GM19351 (cell line): ENCODE measurements at regions not wholly inside any gene's neighbourhood (a gene's known extent, or its start where the extent isn't known, plus 50 kb on each side); places are given as distances from the start of the nearest gene placed in this dataset.
A peak's percentile ranks its signal among the peaks of the same experiment; 100 is the strongest.
"Not testable (repeated sequence)": the region's sequence is repeated elsewhere in the genome, so short reads cannot be mapped to it uniquely, and the experiment has no call there.

ENCODE experiments used
- ATAC-seq: cut with Tn5 transposase; IDR thresholded peaks from one replicate; pipeline ENCODE4 v1.9.1; 2021; ENCODE audit warnings: mild to moderate bottlenecking, moderate library complexity; ENCODE audit not compliant: unreplicated experiment

GRCh38 chr6:21908161-21908848, 314.8 kb downstream of the SOX4 start:
- no peak for ATAC-seq

- no peak for ATAC-seq
Measured at GRCh38 chr6:21909321-21909720, 315.8 kb downstream of the SOX4 start.

DNA sequence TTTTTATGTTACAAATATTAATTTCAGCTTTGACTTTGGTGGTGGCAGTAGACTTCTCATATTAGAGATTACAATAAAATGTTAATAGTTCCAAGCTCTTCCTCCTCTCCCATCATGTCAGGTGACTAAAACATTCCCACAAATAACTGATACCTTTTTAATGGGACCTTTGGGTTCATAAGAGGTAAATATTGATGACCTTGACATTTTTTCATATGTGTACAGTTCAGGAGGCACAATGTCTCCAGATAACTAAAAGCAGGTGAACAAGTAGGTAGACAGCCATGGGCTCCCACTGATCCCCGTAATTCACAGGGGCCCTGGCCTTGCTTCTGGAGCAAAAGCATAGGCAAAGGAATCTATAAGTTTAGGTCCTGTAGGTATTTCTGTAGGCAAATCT, 317.7 kb downstream of the SOX4 start:
- no peak for ATAC-seq

DNA sequence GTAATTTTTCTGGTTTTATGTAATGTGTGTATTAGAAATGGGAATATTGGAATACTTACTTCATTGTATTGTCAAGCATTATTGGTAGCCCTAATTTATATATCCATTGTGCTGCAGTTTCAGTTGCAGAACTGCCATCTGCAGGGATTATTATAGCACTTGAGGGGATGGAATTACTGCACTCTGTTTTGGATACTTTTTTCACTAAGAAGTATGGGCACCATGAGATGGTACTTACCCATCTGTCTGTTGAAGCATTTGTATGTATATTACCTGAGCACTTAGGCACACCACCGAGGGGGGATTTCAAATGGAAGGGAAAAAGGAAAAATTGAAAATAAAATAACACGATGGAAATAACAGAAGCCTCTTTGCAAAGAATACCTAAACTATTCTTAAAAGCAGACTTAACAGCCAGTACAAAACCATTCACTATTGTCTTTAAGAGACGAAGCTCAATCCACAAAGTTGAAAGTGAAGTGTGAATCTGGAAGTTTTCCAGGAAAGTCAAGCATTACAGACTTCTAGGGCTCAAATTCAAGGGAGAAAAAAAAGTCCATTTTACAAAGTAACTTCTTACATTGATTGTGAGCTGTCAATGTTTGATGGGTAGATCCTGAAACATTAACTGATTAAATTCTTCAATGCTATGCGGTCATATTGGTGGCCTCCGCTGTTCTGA, 318.7 kb downstream of the SOX4 start:
- ATAC-seq, result no peak

GRCh38 chr6:21914121-21914973, 320.8 kb downstream of the SOX4 start:
- ATAC-seq, result no peak

- no peak for ATAC-seq
Measured at GRCh38 chr6:21915707-21916260, 322.2 kb downstream of the SOX4 start.

GRCh38 chr6:21918041-21918440, 324.5 kb downstream of the SOX4 start:
- ATAC-seq, result no peak

DNA sequence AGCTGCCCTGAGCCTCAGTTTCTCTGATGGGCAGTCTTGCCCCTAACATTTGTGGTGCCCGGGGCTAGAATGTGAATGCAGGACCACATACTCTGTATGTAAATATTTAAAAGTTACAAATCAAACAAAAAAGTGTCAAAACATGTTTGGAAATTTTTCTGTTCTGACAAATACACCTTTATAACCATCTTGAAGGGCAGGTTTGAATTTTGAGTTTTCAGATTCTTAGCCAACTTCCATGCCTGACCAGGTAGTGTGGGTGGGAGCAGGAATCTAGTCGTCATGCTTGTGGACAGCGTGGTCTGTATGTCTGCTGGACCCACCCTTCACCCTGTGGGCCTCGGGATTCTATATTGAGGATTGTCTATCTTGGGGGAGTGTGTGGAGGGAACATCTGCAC, 325.1 kb downstream of the SOX4 start:
- ATAC-seq, result no peak

DNA sequence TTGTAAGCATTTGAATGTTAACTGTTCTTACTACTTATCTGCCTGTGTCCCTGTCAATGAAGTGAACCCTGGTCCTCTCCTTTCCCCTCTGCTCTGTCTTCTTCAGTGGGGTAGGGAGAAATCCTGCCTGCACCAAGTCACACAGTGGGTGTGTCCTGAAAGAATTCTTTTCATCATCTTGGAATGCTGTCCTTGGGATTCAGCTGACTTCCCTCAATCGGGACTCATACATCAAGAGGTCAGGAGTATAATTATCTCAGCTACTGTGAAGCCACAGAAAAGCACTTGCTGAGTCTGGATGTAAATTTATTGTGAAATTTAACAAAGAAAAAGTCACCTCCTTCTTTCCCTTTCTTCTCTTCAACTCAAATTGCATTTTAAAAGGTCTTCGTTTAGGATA, 328.5 kb downstream of the SOX4 start:
- no peak for ATAC-seq

DNA sequence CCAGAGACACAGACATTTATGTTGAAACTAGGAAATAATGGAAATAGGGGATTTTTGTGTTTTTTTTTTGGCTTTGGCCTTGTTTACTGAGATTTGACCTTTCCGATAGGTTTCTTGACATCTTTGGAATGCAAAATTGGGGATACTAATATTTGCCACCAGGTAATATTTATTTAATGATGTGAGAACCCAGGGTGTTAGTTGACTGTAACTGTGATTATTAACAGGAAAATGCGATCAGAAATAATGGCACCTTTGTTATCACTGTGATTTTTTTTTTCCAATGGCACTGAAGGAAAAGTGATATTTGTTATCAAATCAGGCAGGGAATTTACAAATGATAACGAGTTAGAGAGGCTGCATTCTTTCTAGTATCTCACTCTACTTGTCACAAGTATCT, 330.5 kb downstream of the SOX4 start:
- no peak for ATAC-seq

- ATAC-seq, result no peak
Measured at GRCh38 chr6:21928827-21929226, 335.3 kb downstream of the SOX4 start.

DNA sequence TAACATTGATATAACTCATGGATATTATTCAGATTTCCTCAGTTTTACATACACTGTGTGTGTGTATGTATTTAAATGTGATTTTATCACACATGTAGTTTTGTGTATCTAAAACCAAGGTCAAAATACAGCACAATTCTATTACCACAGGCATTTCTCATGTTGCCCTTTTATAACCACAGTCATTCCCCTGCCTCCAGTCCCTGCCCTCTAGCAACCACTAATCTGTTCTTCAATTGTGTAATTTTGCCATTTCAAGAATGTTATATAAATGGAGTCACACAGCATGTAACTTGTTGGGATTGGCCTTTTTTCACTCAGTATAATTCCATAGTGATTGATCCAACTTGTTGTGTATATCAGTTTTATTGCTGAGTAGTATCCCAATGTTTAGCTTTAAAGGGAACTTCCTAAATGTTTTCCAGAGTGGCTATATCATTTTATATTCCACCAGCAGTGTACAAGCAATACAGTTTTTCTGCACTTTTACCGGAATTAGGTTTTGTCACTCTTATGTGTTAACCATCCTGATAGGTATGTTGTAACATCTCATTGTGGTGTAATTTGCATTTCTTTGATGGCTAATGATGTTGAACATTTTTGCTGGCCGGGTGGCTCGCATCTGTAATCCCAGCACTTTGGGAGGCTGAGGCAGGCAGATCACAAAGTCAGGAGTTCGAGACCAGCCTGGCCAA, 338.2 kb downstream of the SOX4 start:
- no peak for ATAC-seq

- no peak for ATAC-seq
Measured at GRCh38 chr6:21933351-21933750, 339.8 kb downstream of the SOX4 start.

DNA sequence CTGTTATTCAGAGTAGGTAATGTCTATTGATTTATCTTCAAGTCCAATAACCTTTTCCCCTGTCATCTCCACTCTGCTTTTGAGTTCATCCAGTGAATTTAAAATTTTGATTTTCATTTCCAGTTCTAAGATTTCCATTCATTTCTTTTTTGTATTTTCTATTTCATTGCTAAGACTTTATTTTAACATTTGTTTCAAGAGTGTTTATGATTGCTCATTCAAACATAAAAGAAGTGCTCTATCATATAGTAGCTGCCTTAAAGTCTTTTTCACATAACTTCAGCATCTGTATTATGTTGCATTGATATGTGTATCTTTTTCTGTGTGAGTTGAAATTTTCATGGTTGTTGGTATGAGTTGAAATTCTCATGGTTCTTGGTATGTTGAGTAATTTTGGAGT, 341.6 kb downstream of the SOX4 start:
- ATAC-seq, result no peak

DNA sequence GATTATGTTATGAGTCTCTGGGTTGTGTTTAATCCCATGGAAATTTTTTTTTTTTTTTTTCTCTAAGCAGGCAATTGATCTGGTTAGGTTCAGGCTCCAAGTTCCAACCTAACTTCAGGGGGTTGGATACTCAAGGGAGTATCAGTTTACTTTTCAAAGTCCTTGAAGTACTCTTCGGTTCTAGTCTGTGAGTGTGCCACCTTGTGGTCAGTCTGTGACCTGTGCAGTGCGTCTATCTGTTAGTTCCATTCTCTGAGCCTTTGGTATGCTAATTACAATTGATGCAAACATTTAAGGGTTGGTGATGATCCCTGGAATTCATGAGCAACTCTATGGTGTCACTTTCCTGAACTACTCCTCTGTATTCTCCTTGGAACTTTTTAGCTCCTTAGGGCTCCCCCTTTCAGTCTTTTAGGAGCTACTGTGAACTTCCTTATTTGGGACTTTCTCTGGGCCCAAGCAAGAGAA, 342.0 kb downstream of the SOX4 start:
- peak; percentile 75 for ATAC-seq

DNA sequence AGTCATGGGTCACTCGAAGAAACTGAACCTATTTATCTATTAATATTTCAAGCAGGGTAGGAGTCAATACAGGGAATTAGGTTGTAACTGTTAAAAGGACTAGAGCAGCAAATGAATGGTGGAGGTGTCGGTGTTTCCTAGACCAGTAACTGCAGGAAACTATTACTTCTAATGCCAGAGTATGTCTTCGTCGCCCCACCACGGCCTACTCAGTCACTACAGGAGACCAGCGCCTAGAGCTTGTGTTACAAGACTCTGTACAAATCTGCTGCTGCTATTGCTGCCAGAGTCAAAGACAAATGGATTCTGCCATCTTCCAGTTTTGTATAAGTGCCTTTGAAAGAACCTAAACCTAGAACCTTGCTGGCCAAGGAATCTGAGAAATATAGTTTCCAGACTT, 343.9 kb downstream of the SOX4 start:
- no peak for ATAC-seq

- not testable (repeated sequence) for ATAC-seq
Measured at GRCh38 chr6:21939066-21939465, 345.5 kb downstream of the SOX4 start.

DNA sequence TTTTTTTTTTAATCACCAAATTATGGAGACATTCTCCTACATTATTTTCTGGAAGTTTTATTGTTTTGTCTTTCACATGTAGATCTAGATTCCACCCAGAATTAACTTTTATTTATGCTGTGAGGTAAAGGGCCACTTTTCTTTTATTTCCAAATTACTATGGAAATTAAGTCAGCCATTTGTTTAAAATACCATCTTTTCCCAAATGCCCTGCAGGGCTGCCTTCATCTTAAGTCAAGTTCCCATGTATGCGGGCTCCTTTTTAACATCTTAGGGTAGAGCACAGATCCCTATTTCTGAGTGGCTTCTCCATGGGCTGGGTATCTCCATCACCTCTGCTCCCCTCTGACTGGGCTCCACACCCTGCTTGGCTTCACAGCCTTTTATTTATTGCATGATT, 348.4 kb downstream of the SOX4 start:
- no peak for ATAC-seq

- no peak for ATAC-seq
Measured at GRCh38 chr6:21942897-21943296, 349.3 kb downstream of the SOX4 start.

GRCh38 chr6:21946298-21946783, 350.5 kb downstream of the PRL start:
- ATAC-seq, result no peak

GRCh38 chr6:21947227-21947626, 349.6 kb downstream of the PRL start:
- ATAC-seq, result not testable (repeated sequence)
